GM19328 (cell line): ENCODE measurements at regions not wholly inside any gene's neighbourhood (a gene's known extent, or its start where the extent isn't known, plus 50 kb on each side); places are given as distances from the start of the nearest gene placed in this dataset.
A peak's percentile ranks its signal among the peaks of the same experiment; 100 is the strongest.

ENCODE experiments used
- ATAC-seq: cut with Tn5 transposase; IDR thresholded peaks from one replicate; pipeline ENCODE4 v1.9.1; 2021; ENCODE audit warnings: mild to moderate bottlenecking, moderate library complexity; ENCODE audit not compliant: unreplicated experiment

- no peak for ATAC-seq
These were observed 254.3 kb downstream of the METTL4 start for GRCh38 chr18:2316751-2317696.

GRCh38 chr18:2324459-2324858 is 246.8 kb downstream of the METTL4 start:
- ATAC-seq: no peak

GRCh38 chr18:2325308-2325849 is 245.9 kb downstream of the METTL4 start:
- ATAC-seq: no peak

GRCh38 chr18:2325933-2326332 is 245.4 kb downstream of the METTL4 start:
- ATAC-seq: no peak

GRCh38 chr18:2326999-2327398 is 244.3 kb downstream of the METTL4 start:
- ATAC-seq: no peak

GRCh38 chr18:2330764-2331163 is 240.5 kb downstream of the METTL4 start:
- no peak for ATAC-seq

GRCh38 chr18:2331491-2331890 is 239.8 kb downstream of the METTL4 start:
- no peak for ATAC-seq

GRCh38 chr18:2336690-2337392 is 234.5 kb downstream of the METTL4 start:
- no peak for ATAC-seq

GRCh38 chr18:2337552-2338141 is 233.7 kb downstream of the METTL4 start:
- peak; percentile 71 for ATAC-seq

- ATAC-seq: no peak
These were observed 232.7 kb downstream of the METTL4 start for GRCh38 chr18:2338601-2339000.

- ATAC-seq: no peak
These were observed 231.0 kb downstream of the METTL4 start for GRCh38 chr18:2340335-2340734.

GRCh38 chr18:2348003-2348402 is 223.3 kb downstream of the METTL4 start:
- no peak for ATAC-seq

GRCh38 chr18:2351126-2351850 is 220.0 kb downstream of the METTL4 start:
- ATAC-seq: no peak

- ATAC-seq: no peak
These were observed 217.0 kb downstream of the METTL4 start for GRCh38 chr18:2354292-2354691.

- no peak for ATAC-seq
These were observed 214.4 kb downstream of the METTL4 start for GRCh38 chr18:2356906-2357305.

- ATAC-seq: no peak
These were observed 210.4 kb downstream of the METTL4 start for GRCh38 chr18:2360861-2361260.

GRCh38 chr18:2368102-2368501 is 203.2 kb downstream of the METTL4 start:
- no peak for ATAC-seq

- no peak for ATAC-seq
These were observed 194.6 kb downstream of the METTL4 start for GRCh38 chr18:2376707-2377106.

GRCh38 chr18:2380101-2380500 is 191.2 kb downstream of the METTL4 start:
- no peak for ATAC-seq

- ATAC-seq: no peak
These were observed 189.8 kb downstream of the METTL4 start for GRCh38 chr18:2381539-2381938.

- ATAC-seq: no peak
These were observed 183.7 kb downstream of the METTL4 start for GRCh38 chr18:2387588-2387987.
